Breast epithelium (tissue), 4 donors: ENCODE measurements at regions not wholly inside any gene's neighbourhood (a gene's known extent, or its start where the extent isn't known, plus 50 kb on each side); places are given as distances from the start of the nearest gene placed in this dataset.

ENCODE experiments used
- DNase-seq, 2 donors: peaks; one replicate each; pipeline ENCODE4 v3.0.0-alpha.2; 2019; ENCODE audit warnings: low spot score in 2 of 2
- H3K27ac ChIP-seq, 2 donors: fragments of 200-600 bp; sonication (generic) in 1 of 2; one replicate each; pipeline ENCODE4 v1.5.1; 2016 to 2019; ENCODE audit warnings: mild to moderate bottlenecking in 1 of 2
- H3K27me3 ChIP-seq, 2 donors: fragments of 200-600 bp; sonication (generic) in 1 of 2; one replicate each; pipeline versions ENCODE4 v1.5.1 to v1.6.0; 2017 to 2019; ENCODE audit warnings: control low read depth in 1 of 2, mild to moderate bottlenecking in 1 of 2
- H3K36me3 ChIP-seq: fragments of 200-600 bp; one replicate; pipeline ENCODE4 v1.5.1; 2019
- H3K4me1 ChIP-seq, 2 donors: fragments of 200-600 bp; sonication (generic); one replicate each; pipeline ENCODE4 v1.5.1; 2016 to 2019; ENCODE audit warnings: control low read depth in 1 of 2
- H3K4me3 ChIP-seq, 3 donors: fragments of 200-600 bp; sonication (generic); 1 replicate in 2 of 3; 2 replicates in 1 of 3; pipeline ENCODE4 v1.5.1; 2016 to 2019; ENCODE audit warnings: mild to moderate bottlenecking in 3 of 3, moderate library complexity in 2 of 3
- H3K9me3 ChIP-seq, 2 donors: fragments of 200-600 bp; sonication (generic) in 1 of 2; one replicate each; pipeline ENCODE4 v1.5.1; 2016 to 2019; ENCODE audit warnings: control low read depth in 1 of 2
- CTCF ChIP-seq, 3 donors: fragments of 450-650 bp; IDR thresholded peaks; one replicate each; pipeline ENCODE4 v1.5.1; 2016 to 2017; ENCODE audit warnings: antibody characterized with exemption in 3 of 3, mild to moderate bottlenecking in 3 of 3, moderate library complexity in 3 of 3
- POLR2A ChIP-seq: fragments of 450-650 bp; IDR thresholded peaks from one replicate; pipeline ENCODE4 v1.6.1; 2016; ENCODE audit warnings: antibody characterized with exemption, mild to moderate bottlenecking, moderate library complexity
- POLR2AphosphoS5 ChIP-seq, 3 donors: sonication (generic); formaldehyde crosslinking; IDR thresholded peaks; one replicate each; pipeline ENCODE4 v1.6.1; 2017; ENCODE audit warnings: antibody characterized with exemption in 3 of 3
- intact Hi-C: fragments of 100-400 bp; cut with DNase I; formaldehyde crosslinking; loops from one replicate; pipeline ENCODE4 v1.15.1; 2023; ENCODE audit warnings: low total_unique reads

- TF ChIP-seq POLR2AphosphoS5 (IDR thresholded peaks at IDR 0.05): no peak
- TF ChIP-seq CTCF (IDR thresholded peaks at IDR 0.05): no peak
- Histone ChIP-seq H3K27ac (no peak overlapping the region), H3K9me3 (no peaks in the 10 kb centered on the region), H3K36me3 (no peaks in the 10 kb centered on the region), H3K27me3 (no peaks in the 10 kb centered on the region), H3K4me1 (no peaks in the 10 kb centered on the region), H3K4me3 (no peak overlapping the region)
- no peak for DNase-seq
- intact Hi-C loops: no loop called here
Measured at GRCh38 chr10:105963334-105963884, 1201.1 kb downstream of the SORCS1 start.

GRCh38 chr10:105956550-105956949 is 1208.0 kb downstream of the SORCS1 start:
- Histone ChIP-seq H3K4me1 (no peaks in the 10 kb centered on the region), H3K9me3 (no peaks in the 10 kb centered on the region), H3K27me3 (no peaks in the 10 kb centered on the region), H3K4me3 (no peak overlapping the region), H3K36me3 (no peaks in the 10 kb centered on the region), H3K27ac (no peak overlapping the region)
- no peak for DNase-seq
- intact Hi-C loops: no loop called here
- TF ChIP-seq CTCF (IDR thresholded peaks at IDR 0.05) (no peak), POLR2A (no peak), POLR2AphosphoS5 (IDR thresholded peaks at IDR 0.05) (no peak)

- no peak overlapping the region for H3K4me3 ChIP-seq
- no peak overlapping the region for H3K27ac ChIP-seq
- H3K36me3 ChIP-seq: no peaks in the 10 kb centered on the region
- no peaks in the 10 kb centered on the region for H3K9me3 ChIP-seq
- H3K4me1 ChIP-seq: no peaks in the 10 kb centered on the region
- TF ChIP-seq POLR2A (no peak), POLR2AphosphoS5 (IDR thresholded peaks at IDR 0.05) (no peak), CTCF (IDR thresholded peaks at IDR 0.05) (no peak)
- intact Hi-C loops: no loop called here
- DNase-seq: no peak
- H3K27me3 ChIP-seq: no peaks in the 10 kb centered on the region
Measured at GRCh38 chr10:105953861-105954260, 1210.6 kb downstream of the SORCS1 start.

GRCh38 chr10:105953056-105953455 is 1211.5 kb downstream of the SORCS1 start:
- intact Hi-C loops: no loop called here
- Histone ChIP-seq H3K4me1 (no peaks in the 10 kb centered on the region), H3K9me3 (no peaks in the 10 kb centered on the region), H3K4me3 (no peak overlapping the region), H3K27ac (no peak overlapping the region), H3K36me3 (no peaks in the 10 kb centered on the region), H3K27me3 (no peaks in the 10 kb centered on the region)
- no peak for TF ChIP-seq POLR2AphosphoS5 (IDR thresholded peaks at IDR 0.05)
- TF ChIP-seq POLR2A: no peak
- no peak for TF ChIP-seq CTCF (IDR thresholded peaks at IDR 0.05)
- no peak for DNase-seq

- Histone ChIP-seq H3K36me3 (no peaks in the 10 kb centered on the region), H3K4me1 (no peaks in the 10 kb centered on the region), H3K27ac (peak overlapping the region in 1 of 2 donors; percentile 17), H3K27me3 (no peaks in the 10 kb centered on the region), H3K9me3 (no peaks in the 10 kb centered on the region), H3K4me3 (no peak overlapping the region)
- no peak for TF ChIP-seq CTCF (IDR thresholded peaks at IDR 0.05)
- TF ChIP-seq POLR2A: no peak
- TF ChIP-seq POLR2AphosphoS5 (IDR thresholded peaks at IDR 0.05): no peak
- peak in 1 of 2 donors; percentile 47 for DNase-seq
- intact Hi-C loops: no loop called here
Measured at GRCh38 chr10:105952153-105952552, 1212.4 kb downstream of the SORCS1 start.
